Thoracic aorta (tissue), 2 donors: ENCODE measurements at regions not wholly inside any gene's neighbourhood (a gene's known extent, or its start where the extent isn't known, plus 50 kb on each side); places are given as distances from the start of the nearest gene placed in this dataset.

ENCODE experiments used
- ATAC-seq: fragments of 150-250 bp; one replicate; pipeline ENCODE4 v1.8.0; 2017; ENCODE audit warnings: low read depth; ENCODE audit not compliant: insufficient number of reproducible peaks, low FRiP score
- DNase-seq: peaks from one replicate; pipeline ENCODE4 v3.0.0-alpha.2; 2020; ENCODE audit warnings: low spot score
- H3K27ac ChIP-seq, 2 donors: fragments of 200-600 bp; sonication (generic); 1 replicate in 1 of 2; 2 replicates in 1 of 2; pipeline ENCODE4 v1.5.1; 2016; ENCODE audit warnings: mild to moderate bottlenecking in 2 of 2, moderate library complexity in 2 of 2
- H3K27me3 ChIP-seq: fragments of 200-600 bp; sonication (generic); replicated peaks from 2 replicates; pipeline ENCODE4 v1.6.0; 2016; ENCODE audit warnings: mild to moderate bottlenecking; ENCODE audit not compliant: insufficient read depth
- H3K36me3 ChIP-seq: fragments of 200-600 bp; sonication (generic); one replicate; pipeline ENCODE4 v1.5.1; 2016
- H3K4me1 ChIP-seq, 2 donors: fragments of 200-600 bp; sonication (generic); 1 replicate in 1 of 2; 2 replicates in 1 of 2; pipeline versions ENCODE4 v1.5.1 to v1.6.0; 2016; ENCODE audit warnings: low read depth in 2 of 2, mild to moderate bottlenecking in 1 of 2; ENCODE audit not compliant: control insufficient read depth in 1 of 2
- H3K4me3 ChIP-seq: fragments of 200-600 bp; sonication (generic); 2 replicates; pipeline ENCODE4 v1.5.1; 2016; ENCODE audit warnings: mild to moderate bottlenecking
- H3K9me3 ChIP-seq: fragments of 200-600 bp; sonication (generic); 2 replicates; pipeline ENCODE4 v1.5.1; 2016
- TF ChIP-seq, protein P1 (sequence below): fragments of 200-600 bp; sonication (generic); IDR thresholded peaks from one replicate; pipeline ENCODE4 v1.5.1; 2019; ENCODE audit warnings: antibody characterized with exemption

DNA sequence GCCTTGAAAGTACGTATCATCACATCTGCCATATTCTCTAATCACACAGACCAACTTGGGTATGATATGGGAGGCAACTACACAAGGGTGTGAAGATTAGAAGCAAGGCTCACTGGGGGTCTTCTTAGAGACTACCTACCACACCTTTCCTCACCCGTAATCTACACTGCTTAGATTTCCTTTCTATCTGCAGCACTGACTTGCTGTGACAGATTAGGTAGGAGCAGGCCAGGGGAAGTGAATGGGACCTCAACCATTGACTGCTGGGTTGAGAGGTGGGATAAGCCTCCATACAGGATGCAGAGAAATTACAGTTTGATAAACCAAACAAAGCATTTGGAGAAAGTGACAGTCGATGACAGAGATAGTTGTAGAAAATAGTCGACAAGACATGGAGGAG is 119.0 kb upstream of the SERPINE2 start:
- Histone ChIP-seq H3K9me3 (no peaks in the 10 kb centered on the region), H3K36me3 (no peaks in the 10 kb centered on the region), H3K4me1 (peaks cover 0 to 9% of the 10 kb centered on the region in 2 donors), H3K4me3 (no peak overlapping the region), H3K27ac (no peak overlapping the region), H3K27me3 (no peaks in the 10 kb centered on the region)
- TF ChIP-seq, protein P1, sequence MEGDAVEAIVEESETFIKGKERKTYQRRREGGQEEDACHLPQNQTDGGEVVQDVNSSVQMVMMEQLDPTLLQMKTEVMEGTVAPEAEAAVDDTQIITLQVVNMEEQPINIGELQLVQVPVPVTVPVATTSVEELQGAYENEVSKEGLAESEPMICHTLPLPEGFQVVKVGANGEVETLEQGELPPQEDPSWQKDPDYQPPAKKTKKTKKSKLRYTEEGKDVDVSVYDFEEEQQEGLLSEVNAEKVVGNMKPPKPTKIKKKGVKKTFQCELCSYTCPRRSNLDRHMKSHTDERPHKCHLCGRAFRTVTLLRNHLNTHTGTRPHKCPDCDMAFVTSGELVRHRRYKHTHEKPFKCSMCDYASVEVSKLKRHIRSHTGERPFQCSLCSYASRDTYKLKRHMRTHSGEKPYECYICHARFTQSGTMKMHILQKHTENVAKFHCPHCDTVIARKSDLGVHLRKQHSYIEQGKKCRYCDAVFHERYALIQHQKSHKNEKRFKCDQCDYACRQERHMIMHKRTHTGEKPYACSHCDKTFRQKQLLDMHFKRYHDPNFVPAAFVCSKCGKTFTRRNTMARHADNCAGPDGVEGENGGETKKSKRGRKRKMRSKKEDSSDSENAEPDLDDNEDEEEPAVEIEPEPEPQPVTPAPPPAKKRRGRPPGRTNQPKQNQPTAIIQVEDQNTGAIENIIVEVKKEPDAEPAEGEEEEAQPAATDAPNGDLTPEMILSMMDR, result no peak
- DNase-seq (no peak), ATAC-seq (no peak)

DNA sequence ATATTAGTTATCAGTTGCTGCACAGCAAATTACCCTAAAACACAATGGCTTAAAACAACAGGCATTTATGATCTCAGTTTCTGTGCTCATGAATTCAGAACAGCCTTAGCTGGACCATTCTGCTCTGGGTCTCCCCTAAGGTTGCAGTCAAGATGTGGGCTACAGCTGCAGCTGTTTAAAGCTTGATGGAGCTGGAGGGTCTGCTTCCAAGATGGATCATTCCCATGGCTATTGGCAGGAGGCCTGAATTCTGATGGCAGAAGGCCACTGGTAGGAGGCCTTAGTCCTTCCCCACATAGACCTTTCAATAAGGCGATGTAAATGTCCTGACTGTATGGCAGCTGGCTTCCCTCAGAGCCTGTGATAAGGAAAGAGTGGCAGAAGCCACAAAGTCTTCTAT is 118.6 kb upstream of the SERPINE2 start:
- H3K4me1 ChIP-seq, result peaks cover 0 to 9% of the 10 kb centered on the region in 2 donors
- TF ChIP-seq, protein P1, result no peak
- H3K27ac ChIP-seq, result no peak overlapping the region
- DNase-seq (no peak), ATAC-seq (no peak)
- no peaks in the 10 kb centered on the region for H3K9me3 ChIP-seq
- H3K4me3 ChIP-seq, result no peak overlapping the region
- H3K27me3 ChIP-seq, result no peaks in the 10 kb centered on the region
- H3K36me3 ChIP-seq, result no peaks in the 10 kb centered on the region

DNA sequence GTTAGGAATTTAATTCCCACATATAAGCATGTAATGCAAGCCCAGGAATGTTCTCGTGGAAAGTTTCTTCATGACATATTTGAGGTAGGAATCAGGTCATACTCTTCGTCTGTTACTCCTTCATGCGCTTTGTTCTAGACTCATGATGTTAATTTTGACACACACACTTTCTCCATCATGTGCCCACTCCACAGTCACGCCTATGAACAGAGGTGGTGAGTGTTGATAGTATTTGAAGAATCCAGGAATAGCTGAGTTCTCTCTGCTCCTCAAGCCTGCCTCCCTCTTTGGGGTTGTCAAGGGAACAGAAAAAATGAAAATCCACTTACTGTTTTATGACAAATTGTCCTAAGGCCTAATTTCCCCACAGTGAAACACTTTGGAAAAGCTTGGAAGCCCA is 117.3 kb upstream of the SERPINE2 start:
- H3K4me3 ChIP-seq, result no peak overlapping the region
- H3K27ac ChIP-seq, result no peak overlapping the region
- H3K36me3 ChIP-seq, result no peaks in the 10 kb centered on the region
- H3K27me3 ChIP-seq, result no peaks in the 10 kb centered on the region
- ATAC-seq (no peak), DNase-seq (no peak)
- TF ChIP-seq, protein P1, result no peak
- no peaks in the 10 kb centered on the region for H3K9me3 ChIP-seq
- peaks cover 0 to 9% of the 10 kb centered on the region in 2 donors for H3K4me1 ChIP-seq

DNA sequence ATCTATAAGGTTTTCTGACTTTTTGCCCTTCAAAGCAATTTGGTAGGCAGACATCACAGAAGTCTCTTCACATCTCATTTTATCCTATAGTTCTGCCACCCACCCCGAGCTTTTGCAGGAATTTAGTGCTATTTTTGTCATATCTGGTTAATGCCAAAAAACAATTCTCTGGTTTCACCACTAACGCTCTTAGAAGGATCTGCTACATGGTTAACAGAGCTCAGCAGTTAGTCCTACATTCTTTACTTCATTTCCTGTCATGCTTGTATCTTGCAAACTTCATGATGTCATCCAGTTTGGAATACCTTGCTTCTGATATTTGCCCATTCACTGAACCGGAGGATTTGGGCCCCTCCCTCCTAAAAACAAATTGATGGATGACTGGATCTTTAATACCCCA is 116.8 kb upstream of the SERPINE2 start:
- H3K9me3 ChIP-seq, result no peaks in the 10 kb centered on the region
- no peak overlapping the region for H3K4me3 ChIP-seq
- no peaks in the 10 kb centered on the region for H3K36me3 ChIP-seq
- H3K27ac ChIP-seq, result no peak overlapping the region
- H3K4me1 ChIP-seq, result peaks cover 0 to 3% of the 10 kb centered on the region in 2 donors
- TF ChIP-seq, protein P1, result no peak
- no peak for DNase-seq
- H3K27me3 ChIP-seq, result no peaks in the 10 kb centered on the region
- ATAC-seq, result no peak

DNA sequence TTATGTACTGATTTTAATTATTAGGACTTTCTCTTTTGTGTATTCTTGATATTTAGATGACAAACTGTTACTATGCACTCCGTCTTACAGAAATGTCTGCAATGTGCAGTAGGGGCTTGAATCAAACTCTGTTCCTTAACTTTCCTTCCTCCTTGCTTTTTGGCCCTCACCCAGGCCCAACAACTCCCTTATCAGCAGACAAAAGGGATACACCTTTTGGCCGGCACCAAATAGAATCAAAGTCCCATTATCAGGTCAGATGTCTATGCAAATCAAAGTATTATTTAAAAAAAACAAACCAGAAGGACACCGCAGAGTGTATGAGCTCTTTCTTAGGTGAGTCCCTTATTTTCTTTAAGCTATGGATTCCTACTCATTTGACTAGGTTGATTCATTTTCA is 116.3 kb upstream of the SERPINE2 start:
- Histone ChIP-seq H3K9me3 (no peaks in the 10 kb centered on the region), H3K27me3 (no peaks in the 10 kb centered on the region), H3K4me1 (no peaks in the 10 kb centered on the region), H3K36me3 (no peaks in the 10 kb centered on the region), H3K27ac (no peak overlapping the region), H3K4me3 (no peak overlapping the region)
- TF ChIP-seq, protein P1, result no peak
- no peak for DNase-seq
- ATAC-seq, result no peak
